Dermis blood vessel endothelial cell (primary cell): ENCODE measurements at regions not wholly inside any gene's neighbourhood (a gene's known extent, or its start where the extent isn't known, plus 50 kb on each side); places are given as distances from the start of the nearest gene placed in this dataset.
"Not testable (repeated sequence)": the region's sequence is repeated elsewhere in the genome, so short reads cannot be mapped to it uniquely, and the experiment has no call there.

Experiments
- DNase-seq: peaks from one replicate; pipeline ENCODE4 v3.0.0; 2010

GRCh38 chr9:117775591-117775990 lies 71.4 kb downstream of the TLR4 start:
- no peak for DNase-seq

GRCh38 chr9:117777823-117778222 lies 73.6 kb downstream of the TLR4 start:
- no peak for DNase-seq

GRCh38 chr9:117779760-117780159 lies 75.6 kb downstream of the TLR4 start:
- no peak for DNase-seq

GRCh38 chr9:117782931-117783788 lies 79.0 kb downstream of the TLR4 start:
- DNase-seq, result peak; percentile 77

GRCh38 chr9:117783828-117784227 lies 79.6 kb downstream of the TLR4 start:
- DNase-seq, result no peak

GRCh38 chr9:117784996-117785395 lies 80.8 kb downstream of the TLR4 start:
- no peak for DNase-seq

GRCh38 chr9:117787746-117788145 lies 83.5 kb downstream of the TLR4 start:
- DNase-seq, result no peak

GRCh38 chr9:117795271-117795670 lies 91.1 kb downstream of the TLR4 start:
- DNase-seq, result no peak

GRCh38 chr9:117796681-117797080 lies 92.5 kb downstream of the TLR4 start:
- no peak for DNase-seq

- no peak for DNase-seq
Measured at GRCh38 chr9:117800389-117800788, 96.2 kb downstream of the TLR4 start.

- DNase-seq, result no peak
Measured at GRCh38 chr9:117809751-117810150, 105.5 kb downstream of the TLR4 start.

- no peak for DNase-seq
Measured at GRCh38 chr9:117815315-117815714, 111.1 kb downstream of the TLR4 start.

- DNase-seq, result no peak
Measured at GRCh38 chr9:117815948-117816347, 111.7 kb downstream of the TLR4 start.

- no peak for DNase-seq
Measured at GRCh38 chr9:117821954-117822353, 117.8 kb downstream of the TLR4 start.

GRCh38 chr9:117823576-117823975 lies 119.4 kb downstream of the TLR4 start:
- DNase-seq, result no peak

- DNase-seq, result no peak
Measured at GRCh38 chr9:117825609-117826347, 121.6 kb downstream of the TLR4 start.

- no peak for DNase-seq
Measured at GRCh38 chr9:117826837-117827236, 122.6 kb downstream of the TLR4 start.

GRCh38 chr9:117827456-117827855 lies 123.3 kb downstream of the TLR4 start:
- DNase-seq, result no peak

- DNase-seq, result no peak
Measured at GRCh38 chr9:117828466-117828865, 124.3 kb downstream of the TLR4 start.

GRCh38 chr9:117835798-117836197 lies 131.6 kb downstream of the TLR4 start:
- DNase-seq, result no peak

GRCh38 chr9:117839862-117840261 lies 135.7 kb downstream of the TLR4 start:
- no peak for DNase-seq

- DNase-seq, result not testable (repeated sequence)
Measured at GRCh38 chr9:117851836-117852461, 147.7 kb downstream of the TLR4 start.

- no peak for DNase-seq
Measured at GRCh38 chr9:117858561-117858960, 154.4 kb downstream of the TLR4 start.

GRCh38 chr9:117860849-117861248 lies 156.6 kb downstream of the TLR4 start:
- DNase-seq, result no peak
